Breast epithelium (tissue), 3 donors: ENCODE measurements at regions not wholly inside any gene's neighbourhood (a gene's known extent, or its start where the extent isn't known, plus 50 kb on each side); places are given as distances from the start of the nearest gene placed in this dataset.

ENCODE experiments used
- CTCF ChIP-seq, 3 donors: fragments of 450-650 bp; IDR thresholded peaks; one replicate each; pipeline ENCODE4 v1.5.1; 2016 to 2017; ENCODE audit warnings: antibody characterized with exemption in 3 of 3, mild to moderate bottlenecking in 3 of 3, moderate library complexity in 3 of 3
- POLR2A ChIP-seq: fragments of 450-650 bp; IDR thresholded peaks from one replicate; pipeline ENCODE4 v1.6.1; 2016; ENCODE audit warnings: antibody characterized with exemption, mild to moderate bottlenecking, moderate library complexity
- POLR2AphosphoS5 ChIP-seq, 3 donors: sonication (generic); formaldehyde crosslinking; IDR thresholded peaks; one replicate each; pipeline ENCODE4 v1.6.1; 2017; ENCODE audit warnings: antibody characterized with exemption in 3 of 3

- no peak for TF ChIP-seq CTCF (IDR thresholded peaks at IDR 0.05)
- no peak for TF ChIP-seq POLR2A
- no peak for TF ChIP-seq POLR2AphosphoS5 (IDR thresholded peaks at IDR 0.05)
Observed at GRCh38 chr21:27114111-27114510, 147.2 kb upstream of the ADAMTS5 start.
